ENCODE measurements at regions not wholly inside any gene's neighbourhood (a gene's known extent, or its start where the extent isn't known, plus 50 kb on each side); places are given as distances from the start of the nearest gene placed in this dataset.

DNA sequence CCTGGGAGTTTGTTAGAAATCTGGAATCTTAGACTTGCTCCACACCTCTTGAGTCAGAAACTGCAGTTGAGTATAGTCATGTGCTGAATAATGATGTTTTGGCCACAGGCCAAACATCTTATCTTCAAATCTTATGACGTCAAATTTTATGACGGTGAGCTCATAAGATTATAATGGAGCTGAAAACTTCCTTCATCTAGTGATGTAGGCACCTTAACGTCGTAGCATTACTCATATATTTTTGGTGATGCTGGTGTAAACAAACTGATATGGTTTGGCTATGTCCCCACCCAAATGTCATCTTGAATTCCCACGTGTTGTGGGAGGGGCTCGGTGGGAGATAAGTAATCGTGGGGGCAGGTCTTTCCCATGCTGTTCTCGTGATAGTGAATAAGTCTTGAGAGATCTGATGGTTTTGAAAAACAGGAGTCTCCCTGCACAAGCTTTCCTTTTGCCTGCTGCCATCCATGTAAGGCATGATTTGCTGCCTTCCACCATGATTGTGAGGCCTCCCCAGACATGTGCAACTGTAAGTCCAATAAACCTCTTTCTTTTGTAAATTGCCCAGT is 268.0 kb upstream of the PROK2 start:
- Mint-ChIP-seq H3K27ac (ENCODE audit: low read depth, unreplicated experiment) (no peak overlapping the region), H3K36me3 (ENCODE audit: insufficient read depth, unreplicated experiment) (no peaks in the 10 kb centered on the region), H3K4me1 (ENCODE audit: insufficient read depth, unreplicated experiment) (no peaks in the 10 kb centered on the region), H3K9me3 (ENCODE audit: unreplicated experiment) (no peaks in the 10 kb centered on the region), H3K4me3 (ENCODE audit: unreplicated experiment) (no peak overlapping the region), H3K27me3 (ENCODE audit: insufficient read depth, unreplicated experiment) (no peaks in the 10 kb centered on the region)
- intact Hi-C loops (cut with micrococcal nuclease) = no loop called here
- TF ChIP-seq, protein P1, sequence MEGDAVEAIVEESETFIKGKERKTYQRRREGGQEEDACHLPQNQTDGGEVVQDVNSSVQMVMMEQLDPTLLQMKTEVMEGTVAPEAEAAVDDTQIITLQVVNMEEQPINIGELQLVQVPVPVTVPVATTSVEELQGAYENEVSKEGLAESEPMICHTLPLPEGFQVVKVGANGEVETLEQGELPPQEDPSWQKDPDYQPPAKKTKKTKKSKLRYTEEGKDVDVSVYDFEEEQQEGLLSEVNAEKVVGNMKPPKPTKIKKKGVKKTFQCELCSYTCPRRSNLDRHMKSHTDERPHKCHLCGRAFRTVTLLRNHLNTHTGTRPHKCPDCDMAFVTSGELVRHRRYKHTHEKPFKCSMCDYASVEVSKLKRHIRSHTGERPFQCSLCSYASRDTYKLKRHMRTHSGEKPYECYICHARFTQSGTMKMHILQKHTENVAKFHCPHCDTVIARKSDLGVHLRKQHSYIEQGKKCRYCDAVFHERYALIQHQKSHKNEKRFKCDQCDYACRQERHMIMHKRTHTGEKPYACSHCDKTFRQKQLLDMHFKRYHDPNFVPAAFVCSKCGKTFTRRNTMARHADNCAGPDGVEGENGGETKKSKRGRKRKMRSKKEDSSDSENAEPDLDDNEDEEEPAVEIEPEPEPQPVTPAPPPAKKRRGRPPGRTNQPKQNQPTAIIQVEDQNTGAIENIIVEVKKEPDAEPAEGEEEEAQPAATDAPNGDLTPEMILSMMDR (IDR thresholded peaks at IDR 0.05; ENCODE audit: unreplicated experiment) = no peak
- ChIA-PET CTCF (interaction anchor here (0.8 kb wide), 1 partner anchor 12 kb away, joined by 3 read pairs; no protein-coding TSS in a partner anchor), POLR2A (interaction anchor here (0.6 to 1.0 kb wide), 2 partner anchors 19 to 21 kb away, joined by 3 read pairs; no protein-coding TSS in a partner anchor)
- no peak for DNase-seq (ENCODE audit: unreplicated experiment)
- no TSS peak for BruUV-seq (replicated peaks)

GRCh38 chr3:72050771-72051170 is 265.8 kb upstream of the PROK2 start:
- DNase-seq (ENCODE audit: unreplicated experiment) = no peak
- ChIA-PET CTCF (no interaction called here), POLR2A (interaction anchor here (0.6 kb wide), 1 partner anchor 225 kb away, joined by 3 read pairs; no protein-coding TSS in a partner anchor)
- H3K4me1 Mint-ChIP-seq (ENCODE audit: insufficient read depth, unreplicated experiment) = no peaks in the 10 kb centered on the region
- TF ChIP-seq, protein P1 (IDR thresholded peaks at IDR 0.05; ENCODE audit: unreplicated experiment) = no peak
- H3K27ac Mint-ChIP-seq (ENCODE audit: low read depth, unreplicated experiment) = no peak overlapping the region
- H3K4me3 Mint-ChIP-seq (ENCODE audit: unreplicated experiment) = no peak overlapping the region
- intact Hi-C loops (cut with micrococcal nuclease) = no loop called here
- H3K9me3 Mint-ChIP-seq (ENCODE audit: unreplicated experiment) = no peaks in the 10 kb centered on the region
- no peaks in the 10 kb centered on the region for H3K27me3 Mint-ChIP-seq (ENCODE audit: insufficient read depth, unreplicated experiment)
- no TSS peak for BruUV-seq (replicated peaks)
- no peaks in the 10 kb centered on the region for H3K36me3 Mint-ChIP-seq (ENCODE audit: insufficient read depth, unreplicated experiment)

- POLR2A ChIA-PET = no interaction called here
- no peak for DNase-seq (ENCODE audit: unreplicated experiment)
- Mint-ChIP-seq H3K27me3 (ENCODE audit: insufficient read depth, unreplicated experiment) (no peaks in the 10 kb centered on the region), H3K27ac (ENCODE audit: low read depth, unreplicated experiment) (no peak overlapping the region), H3K4me1 (ENCODE audit: insufficient read depth, unreplicated experiment) (no peaks in the 10 kb centered on the region), H3K36me3 (ENCODE audit: insufficient read depth, unreplicated experiment) (no peaks in the 10 kb centered on the region), H3K9me3 (ENCODE audit: unreplicated experiment) (no peaks in the 10 kb centered on the region), H3K4me3 (ENCODE audit: unreplicated experiment) (no peak overlapping the region)
- CTCF ChIA-PET = no interaction called here
- intact Hi-C loops (cut with micrococcal nuclease) = no loop called here
- no TSS peak for BruUV-seq (replicated peaks)
- TF ChIP-seq, protein P1 (IDR thresholded peaks at IDR 0.05; ENCODE audit: unreplicated experiment) = no peak
Measured at GRCh38 chr3:72050048-72050632, 265.2 kb upstream of the PROK2 start.

DNA sequence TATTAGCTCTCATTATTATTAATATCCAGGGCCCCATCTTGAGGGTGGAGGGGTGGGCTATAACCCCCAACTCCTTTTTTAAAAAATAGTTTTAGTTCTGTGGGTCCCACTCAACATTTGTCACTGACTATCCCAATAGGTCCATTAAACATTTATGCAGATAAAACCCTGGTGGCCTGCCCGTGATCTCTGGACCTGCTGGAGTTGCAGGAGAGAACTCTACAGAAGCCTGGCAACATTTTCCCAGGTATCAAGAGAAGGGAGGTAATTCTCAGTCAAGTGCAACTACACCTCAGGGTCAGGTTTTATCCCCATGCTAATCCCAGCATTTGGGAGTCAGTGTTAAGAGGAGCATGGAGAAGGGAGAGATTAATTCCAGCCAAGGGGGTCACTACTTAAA is 264.4 kb upstream of the PROK2 start:
- Mint-ChIP-seq H3K4me1 (ENCODE audit: insufficient read depth, unreplicated experiment) (no peaks in the 10 kb centered on the region), H3K4me3 (ENCODE audit: unreplicated experiment) (no peak overlapping the region), H3K36me3 (ENCODE audit: insufficient read depth, unreplicated experiment) (no peaks in the 10 kb centered on the region), H3K9me3 (ENCODE audit: unreplicated experiment) (no peaks in the 10 kb centered on the region), H3K27ac (ENCODE audit: low read depth, unreplicated experiment) (no peak overlapping the region), H3K27me3 (ENCODE audit: insufficient read depth, unreplicated experiment) (no peaks in the 10 kb centered on the region)
- CTCF ChIA-PET = no interaction called here
- no TSS peak for BruUV-seq (replicated peaks)
- intact Hi-C loops (cut with micrococcal nuclease) = no loop called here
- TF ChIP-seq, protein P1 (IDR thresholded peaks at IDR 0.05; ENCODE audit: unreplicated experiment) = no peak
- no peak for DNase-seq (ENCODE audit: unreplicated experiment)
- POLR2A ChIA-PET = no interaction called here

Data from MCF 10A (cell line).